ENCODE measurements at regions not wholly inside any gene's neighbourhood (a gene's known extent, or its start where the extent isn't known, plus 50 kb on each side); places are given as distances from the start of the nearest gene placed in this dataset.

- TF ChIP-seq CTCF (IDR thresholded peaks at IDR 0.05), result no peak
- no peak for TF ChIP-seq POLR2A (IDR thresholded peaks at IDR 0.05)
Measured at GRCh38 chr4:96649536-96649935, 809.6 kb downstream of the PDHA2 start.
